NCI-H1436 treated with DMSO at 0.1 percent for 48 hours (cell line): ENCODE measurements at regions not wholly inside any gene's neighbourhood (a gene's known extent, or its start where the extent isn't known, plus 50 kb on each side); places are given as distances from the start of the nearest gene placed in this dataset.
A peak's percentile ranks its signal among the peaks of the same experiment; 100 is the strongest.
"Not testable (repeated sequence)": the region's sequence is repeated elsewhere in the genome, so short reads cannot be mapped to it uniquely, and the experiment has no call there.

Experiments used
- DNase-seq: peaks from one replicate; lab custom pipeline; 2025; lab: John Stamatoyannopoulos, UW

GRCh38 chr22:15772337-15772736 is 82.5 kb downstream of the POTEH start:
- not testable (repeated sequence) for DNase-seq

DNA sequence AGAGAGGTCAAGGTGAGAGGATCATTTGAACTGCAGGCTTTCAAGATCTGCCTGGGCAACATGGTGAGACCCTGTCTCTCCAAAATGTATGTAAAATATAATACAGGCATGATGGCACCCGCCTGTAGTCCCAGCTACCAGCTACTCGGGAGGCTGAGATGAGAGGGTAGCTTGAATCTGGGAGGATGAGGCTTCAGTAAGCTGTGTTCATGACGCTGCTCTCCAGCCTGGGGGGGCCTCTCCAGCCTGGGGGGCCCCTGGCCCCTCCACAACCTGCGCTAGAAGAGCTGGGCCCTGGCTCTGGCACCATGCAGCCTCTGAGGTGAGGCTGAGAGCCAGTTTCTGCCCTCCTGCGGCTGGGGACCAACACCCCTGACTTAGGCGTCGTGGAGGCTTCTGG is 85.3 kb downstream of the POTEH start:
- DNase-seq: not testable (repeated sequence)

GRCh38 chr22:15775670-15776669 is 86.1 kb downstream of the POTEH start:
- peak; percentile 2 for DNase-seq

DNA sequence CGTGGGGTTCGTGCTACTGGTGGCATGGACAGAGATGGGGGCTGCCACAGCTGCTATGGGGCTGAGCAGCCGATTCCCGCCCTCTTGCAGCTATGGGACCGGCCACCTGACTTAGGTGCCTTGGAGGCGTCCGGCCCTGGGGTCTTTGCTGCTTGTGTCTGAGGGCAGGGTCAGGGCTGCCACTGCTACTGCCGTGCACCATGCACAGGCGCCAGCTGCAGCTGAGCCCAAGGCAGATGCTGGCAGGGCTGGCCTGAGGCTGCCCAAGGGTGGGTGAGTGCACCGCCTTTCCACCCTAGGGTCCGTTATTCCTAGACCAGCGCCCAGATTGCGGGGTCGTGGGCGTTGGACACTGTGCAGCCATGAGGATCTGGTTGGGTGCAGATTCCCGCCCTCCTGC is 86.9 kb downstream of the POTEH start:
- DNase-seq: not testable (repeated sequence)

- DNase-seq: not testable (repeated sequence)
These were observed 87.3 kb downstream of the POTEH start for GRCh38 chr22:15777150-15777549.

- not testable (repeated sequence) for DNase-seq
These were observed 87.7 kb downstream of the POTEH start for GRCh38 chr22:15777557-15777956.

DNA sequence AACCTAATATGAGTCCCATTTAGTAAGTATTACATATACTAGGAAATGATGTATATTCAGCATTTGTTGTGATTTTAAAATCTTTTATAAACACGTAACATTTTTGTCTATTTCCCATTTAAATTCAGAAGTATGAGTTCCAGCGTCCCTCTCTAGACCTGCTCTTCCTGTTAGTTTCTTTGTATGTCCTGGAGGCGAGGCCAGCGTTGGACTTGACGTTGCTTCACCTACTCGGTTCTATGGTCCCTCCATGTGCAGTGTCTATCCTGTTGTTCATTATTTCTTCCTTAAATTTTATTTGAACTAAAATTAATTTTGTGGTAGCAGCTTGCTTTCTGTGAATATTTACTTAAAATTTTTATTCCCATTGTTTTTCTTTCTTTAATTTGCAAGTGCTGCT is 88.5 kb downstream of the POTEH start:
- not testable (repeated sequence) for DNase-seq

- DNase-seq: not testable (repeated sequence)
These were observed 91.8 kb downstream of the POTEH start for GRCh38 chr22:15781652-15782051.

- not testable (repeated sequence) for DNase-seq
These were observed 93.1 kb downstream of the POTEH start for GRCh38 chr22:15782933-15783332.

- not testable (repeated sequence) for DNase-seq
These were observed 94.7 kb downstream of the POTEH start for GRCh38 chr22:15784383-15785085.

- not testable (repeated sequence) for DNase-seq
These were observed 97.3 kb downstream of the POTEH start for GRCh38 chr22:15786942-15787733.

- DNase-seq: not testable (repeated sequence)
These were observed 101.7 kb downstream of the POTEH start for GRCh38 chr22:15791557-15791956.

- not testable (repeated sequence) for DNase-seq
These were observed 110.1 kb downstream of the POTEH start for GRCh38 chr22:15799935-15800334.

- DNase-seq: not testable (repeated sequence)
These were observed 121.3 kb downstream of the POTEH start for GRCh38 chr22:15811141-15811540.

DNA sequence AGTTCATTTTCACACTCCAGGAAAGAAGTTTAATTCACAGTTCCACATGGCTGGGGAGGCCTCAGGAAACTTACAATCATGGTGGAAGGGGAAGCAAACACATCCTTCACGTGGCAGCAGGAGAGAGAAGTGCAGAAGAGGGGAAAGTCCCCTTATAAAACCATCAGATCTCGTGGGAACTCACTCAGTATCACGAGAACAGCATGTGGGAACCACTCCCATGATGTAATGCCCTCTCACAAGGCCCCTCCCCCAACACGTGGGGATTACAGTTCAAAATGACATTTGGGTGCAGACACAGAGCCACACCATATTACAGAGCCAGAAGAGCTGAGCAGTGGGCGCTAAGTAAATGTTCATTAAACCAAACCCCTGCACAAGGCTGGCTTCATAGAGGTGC is 126.0 kb downstream of the POTEH start:
- DNase-seq: not testable (repeated sequence)

DNA sequence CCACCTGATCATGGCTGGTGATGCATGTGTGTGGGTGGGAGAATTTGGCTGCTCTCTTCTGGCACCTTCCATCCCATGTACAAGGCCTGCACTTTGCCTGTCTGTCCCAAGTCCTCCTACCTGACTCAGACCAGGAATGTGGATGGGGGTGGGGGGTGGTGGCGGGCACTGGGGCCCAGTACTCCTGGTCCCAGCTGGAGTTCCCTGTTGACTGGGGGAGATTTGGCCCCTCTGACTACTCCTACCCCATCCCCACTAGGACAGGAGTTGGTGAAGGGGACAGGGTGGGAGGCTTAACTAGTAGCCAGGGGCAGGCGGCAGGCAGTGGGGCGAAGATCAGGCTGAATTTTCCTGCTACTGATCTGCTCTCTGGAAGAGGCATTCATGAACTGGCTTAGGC is 126.6 kb downstream of the POTEH start:
- not testable (repeated sequence) for DNase-seq

DNA sequence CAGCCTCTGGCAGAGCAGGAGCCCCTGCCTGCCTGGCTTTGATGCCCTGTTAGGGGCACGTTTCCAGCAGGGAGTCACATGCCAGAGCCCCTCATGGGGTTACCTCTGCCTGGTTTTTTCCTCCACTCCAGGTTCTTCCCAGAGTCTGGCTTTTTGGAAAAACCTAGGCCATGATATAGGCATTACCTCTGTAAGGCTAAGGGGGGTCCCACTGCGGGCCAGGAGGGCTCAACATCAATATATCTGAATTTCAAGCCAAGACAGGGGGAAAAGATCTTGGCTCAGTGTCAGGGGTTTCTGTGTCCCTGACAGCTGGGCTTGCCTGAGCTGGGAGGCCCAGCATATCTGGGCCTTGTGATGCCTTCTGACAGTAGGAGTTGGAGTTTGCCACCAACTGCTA is 127.4 kb downstream of the POTEH start:
- not testable (repeated sequence) for DNase-seq

DNA sequence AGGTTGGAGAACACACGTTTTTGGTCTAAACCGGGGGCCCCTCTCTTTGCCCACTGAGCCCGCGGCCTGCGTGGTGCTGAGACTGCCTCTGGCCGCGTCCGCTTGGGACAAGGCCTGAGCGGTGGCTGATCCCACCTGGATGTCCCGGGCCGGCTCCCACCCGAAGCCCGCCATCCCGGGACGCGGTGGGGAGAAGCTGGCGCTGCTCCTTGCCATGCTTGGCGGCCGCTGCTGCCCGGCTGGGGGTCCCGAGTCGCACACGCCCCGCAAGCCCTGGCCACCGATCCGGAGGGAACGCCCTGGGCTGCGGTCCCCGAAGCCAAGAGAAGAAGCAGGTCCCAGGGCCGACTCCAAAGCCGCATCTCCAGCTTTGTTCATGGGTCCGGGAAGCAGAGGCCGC is 130.1 kb downstream of the POTEH start:
- DNase-seq: not testable (repeated sequence)

DNA sequence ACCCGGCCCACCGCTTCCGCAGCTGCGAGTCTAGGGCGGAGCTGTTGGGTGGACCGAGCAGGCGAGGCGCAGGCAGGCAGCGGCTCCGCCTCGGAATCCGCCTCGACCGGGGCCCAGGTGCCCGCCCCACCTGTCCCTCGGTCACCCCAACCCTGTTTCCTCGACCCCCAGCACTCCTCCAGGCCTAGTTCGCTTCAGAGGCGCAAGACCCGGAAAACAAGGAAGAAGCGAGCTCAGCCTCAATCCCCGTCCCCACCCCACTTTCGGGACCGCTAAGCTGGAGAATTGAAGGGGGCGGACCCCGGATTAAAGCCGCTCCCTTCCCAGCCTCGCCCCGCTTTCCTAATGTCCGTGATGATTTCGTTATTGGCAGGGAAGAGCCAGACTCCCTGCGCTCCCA is 131.3 kb downstream of the POTEH start:
- not testable (repeated sequence) for DNase-seq

DNA sequence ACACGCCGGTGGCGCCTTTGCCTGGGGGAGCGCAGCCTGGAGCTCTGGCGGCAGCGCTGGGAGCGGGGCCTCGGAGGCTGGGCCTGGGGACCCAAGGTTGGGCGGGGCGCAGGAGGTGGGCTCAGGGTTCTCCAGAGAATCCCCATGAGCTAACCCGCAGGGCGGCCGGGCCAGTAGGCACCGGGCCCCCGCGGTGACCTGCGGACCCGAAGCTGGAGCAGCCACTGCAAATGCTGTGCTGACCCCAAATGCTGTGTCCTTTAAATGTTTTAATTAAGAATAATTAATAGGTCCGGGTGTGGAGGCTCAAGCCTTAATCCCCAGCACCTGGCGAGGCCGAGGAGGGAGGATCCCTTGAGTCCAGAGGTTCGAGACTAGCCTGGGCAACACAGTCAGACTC is 132.2 kb downstream of the POTEH start:
- DNase-seq: not testable (repeated sequence)

DNA sequence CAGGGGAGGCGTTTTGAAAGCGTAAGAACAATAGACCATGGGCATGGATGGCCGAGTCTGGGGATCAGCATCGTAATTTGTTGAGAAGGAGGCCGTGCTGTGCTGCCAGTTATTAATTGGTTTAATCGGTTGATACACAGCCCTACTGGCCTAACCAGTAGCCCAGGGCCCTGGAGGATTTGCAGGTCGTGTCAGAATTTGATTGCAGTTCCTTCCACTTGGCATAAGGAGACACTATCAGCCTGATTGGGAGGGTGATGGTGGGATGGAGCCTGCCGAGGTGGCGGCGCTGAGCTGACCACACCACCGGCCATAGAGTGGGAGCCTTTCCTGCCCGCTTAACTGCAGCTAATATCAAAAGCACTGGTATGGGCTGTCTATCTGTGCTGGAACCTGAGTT is 133.4 kb downstream of the POTEH start:
- not testable (repeated sequence) for DNase-seq

GRCh38 chr22:15832235-15832634 is 142.4 kb downstream of the POTEH start:
- not testable (repeated sequence) for DNase-seq
